ENCODE measurements at regions not wholly inside any gene's neighbourhood (a gene's known extent, or its start where the extent isn't known, plus 50 kb on each side); places are given as distances from the start of the nearest gene placed in this dataset.
A peak's percentile ranks its signal among the peaks of the same experiment; 100 is the strongest.

DNA sequence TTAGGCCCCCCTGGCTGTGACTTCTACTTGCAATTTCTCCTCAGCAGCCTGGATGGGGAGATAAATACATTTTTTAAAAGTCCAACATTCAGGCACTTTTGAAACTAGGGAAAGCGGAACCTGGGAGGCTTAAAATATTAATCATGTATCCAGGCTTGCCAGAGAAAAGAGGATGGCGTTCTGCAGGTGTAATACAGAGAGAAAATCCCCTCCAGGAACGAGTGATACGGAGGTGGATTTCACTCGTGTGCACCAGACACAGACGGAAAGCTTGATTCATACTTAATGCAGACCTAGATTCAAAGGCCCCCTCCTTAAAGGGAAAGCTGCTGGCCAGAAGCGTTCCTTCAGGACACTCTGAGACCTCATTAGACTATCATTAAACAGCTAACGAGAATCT is 354.0 kb upstream of the BOD1L1 start (continued):
- TF ChIP-seq, protein P1, sequence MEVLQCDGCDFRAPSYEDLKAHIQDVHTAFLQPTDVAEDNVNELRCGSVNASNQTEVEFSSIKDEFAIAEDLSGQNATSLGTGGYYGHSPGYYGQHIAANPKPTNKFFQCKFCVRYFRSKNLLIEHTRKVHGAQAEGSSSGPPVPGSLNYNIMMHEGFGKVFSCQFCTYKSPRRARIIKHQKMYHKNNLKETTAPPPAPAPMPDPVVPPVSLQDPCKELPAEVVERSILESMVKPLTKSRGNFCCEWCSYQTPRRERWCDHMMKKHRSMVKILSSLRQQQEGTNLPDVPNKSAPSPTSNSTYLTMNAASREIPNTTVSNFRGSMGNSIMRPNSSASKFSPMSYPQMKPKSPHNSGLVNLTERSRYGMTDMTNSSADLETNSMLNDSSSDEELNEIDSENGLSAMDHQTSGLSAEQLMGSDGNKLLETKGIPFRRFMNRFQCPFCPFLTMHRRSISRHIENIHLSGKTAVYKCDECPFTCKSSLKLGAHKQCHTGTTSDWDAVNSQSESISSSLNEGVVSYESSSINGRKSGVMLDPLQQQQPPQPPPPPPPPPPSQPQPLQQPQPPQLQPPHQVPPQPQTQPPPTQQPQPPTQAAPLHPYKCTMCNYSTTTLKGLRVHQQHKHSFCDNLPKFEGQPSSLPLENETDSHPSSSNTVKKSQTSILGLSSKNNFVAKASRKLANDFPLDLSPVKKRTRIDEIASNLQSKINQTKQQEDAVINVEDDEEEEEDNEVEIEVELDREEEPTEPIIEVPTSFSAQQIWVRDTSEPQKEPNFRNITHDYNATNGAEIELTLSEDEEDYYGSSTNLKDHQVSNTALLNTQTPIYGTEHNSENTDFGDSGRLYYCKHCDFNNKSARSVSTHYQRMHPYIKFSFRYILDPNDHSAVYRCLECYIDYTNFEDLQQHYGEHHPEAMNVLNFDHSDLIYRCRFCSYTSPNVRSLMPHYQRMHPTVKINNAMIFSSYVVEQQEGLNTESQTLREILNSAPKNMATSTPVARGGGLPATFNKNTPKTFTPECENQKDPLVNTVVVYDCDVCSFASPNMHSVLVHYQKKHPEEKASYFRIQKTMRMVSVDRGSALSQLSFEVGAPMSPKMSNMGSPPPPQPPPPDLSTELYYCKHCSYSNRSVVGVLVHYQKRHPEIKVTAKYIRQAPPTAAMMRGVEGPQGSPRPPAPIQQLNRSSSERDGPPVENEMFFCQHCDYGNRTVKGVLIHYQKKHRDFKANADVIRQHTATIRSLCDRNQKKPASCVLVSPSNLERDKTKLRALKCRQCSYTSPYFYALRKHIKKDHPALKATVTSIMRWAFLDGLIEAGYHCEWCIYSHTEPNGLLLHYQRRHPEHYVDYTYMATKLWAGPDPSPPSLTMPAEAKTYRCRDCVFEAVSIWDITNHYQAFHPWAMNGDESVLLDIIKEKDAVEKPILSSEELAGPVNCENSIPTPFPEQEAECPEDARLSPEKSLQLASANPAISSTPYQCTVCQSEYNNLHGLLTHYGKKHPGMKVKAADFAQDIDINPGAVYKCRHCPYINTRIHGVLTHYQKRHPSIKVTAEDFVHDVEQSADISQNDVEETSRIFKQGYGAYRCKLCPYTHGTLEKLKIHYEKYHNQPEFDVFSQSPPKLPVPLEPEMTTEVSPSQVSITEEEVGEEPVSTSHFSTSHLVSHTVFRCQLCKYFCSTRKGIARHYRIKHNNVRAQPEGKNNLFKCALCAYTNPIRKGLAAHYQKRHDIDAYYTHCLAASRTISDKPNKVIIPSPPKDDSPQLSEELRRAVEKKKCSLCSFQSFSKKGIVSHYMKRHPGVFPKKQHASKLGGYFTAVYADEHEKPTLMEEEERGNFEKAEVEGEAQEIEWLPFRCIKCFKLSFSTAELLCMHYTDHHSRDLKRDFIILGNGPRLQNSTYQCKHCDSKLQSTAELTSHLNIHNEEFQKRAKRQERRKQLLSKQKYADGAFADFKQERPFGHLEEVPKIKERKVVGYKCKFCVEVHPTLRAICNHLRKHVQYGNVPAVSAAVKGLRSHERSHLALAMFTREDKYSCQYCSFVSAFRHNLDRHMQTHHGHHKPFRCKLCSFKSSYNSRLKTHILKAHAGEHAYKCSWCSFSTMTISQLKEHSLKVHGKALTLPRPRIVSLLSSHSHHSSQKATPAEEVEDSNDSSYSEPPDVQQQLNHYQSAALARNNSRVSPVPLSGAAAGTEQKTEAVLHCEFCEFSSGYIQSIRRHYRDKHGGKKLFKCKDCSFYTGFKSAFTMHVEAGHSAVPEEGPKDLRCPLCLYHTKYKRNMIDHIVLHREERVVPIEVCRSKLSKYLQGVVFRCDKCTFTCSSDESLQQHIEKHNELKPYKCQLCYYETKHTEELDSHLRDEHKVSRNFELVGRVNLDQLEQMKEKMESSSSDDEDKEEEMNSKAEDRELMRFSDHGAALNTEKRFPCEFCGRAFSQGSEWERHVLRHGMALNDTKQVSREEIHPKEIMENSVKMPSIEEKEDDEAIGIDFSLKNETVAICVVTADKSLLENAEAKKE (CRISPR knock-in tag; IDR thresholded peaks at IDR 0.05): no peak

DNA sequence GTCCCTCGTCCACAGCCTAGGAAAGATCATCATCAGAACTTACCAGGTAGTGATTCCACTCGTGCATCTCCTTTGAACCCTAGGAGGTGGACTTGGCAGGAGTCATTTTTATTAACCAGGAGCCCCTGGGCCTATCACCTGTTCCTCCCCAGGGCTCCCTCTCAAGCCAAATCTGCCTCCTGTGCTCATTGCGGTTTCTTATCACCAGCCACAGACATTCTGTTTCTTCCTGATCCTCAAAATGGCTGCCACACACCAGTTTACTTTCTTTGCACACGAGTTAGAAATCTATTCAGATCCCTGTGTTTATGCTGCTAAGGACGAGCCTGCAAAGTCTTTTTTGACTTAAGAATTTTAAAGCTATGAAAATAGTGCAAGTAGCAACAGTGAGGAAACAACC is 354.5 kb upstream of the BOD1L1 start:
- H3K4me3 Mint-ChIP-seq: no peak overlapping the region
- no peak overlapping the region for H3K27ac ChIP-seq (ENCODE audit: low read depth)
- H3K4me2 ChIP-seq: no peak overlapping the region
- TF ChIP-seq ZNF114 (CRISPR knock-in tag; IDR thresholded peaks at IDR 0.05): no peak
- TF ChIP-seq, protein P2, sequence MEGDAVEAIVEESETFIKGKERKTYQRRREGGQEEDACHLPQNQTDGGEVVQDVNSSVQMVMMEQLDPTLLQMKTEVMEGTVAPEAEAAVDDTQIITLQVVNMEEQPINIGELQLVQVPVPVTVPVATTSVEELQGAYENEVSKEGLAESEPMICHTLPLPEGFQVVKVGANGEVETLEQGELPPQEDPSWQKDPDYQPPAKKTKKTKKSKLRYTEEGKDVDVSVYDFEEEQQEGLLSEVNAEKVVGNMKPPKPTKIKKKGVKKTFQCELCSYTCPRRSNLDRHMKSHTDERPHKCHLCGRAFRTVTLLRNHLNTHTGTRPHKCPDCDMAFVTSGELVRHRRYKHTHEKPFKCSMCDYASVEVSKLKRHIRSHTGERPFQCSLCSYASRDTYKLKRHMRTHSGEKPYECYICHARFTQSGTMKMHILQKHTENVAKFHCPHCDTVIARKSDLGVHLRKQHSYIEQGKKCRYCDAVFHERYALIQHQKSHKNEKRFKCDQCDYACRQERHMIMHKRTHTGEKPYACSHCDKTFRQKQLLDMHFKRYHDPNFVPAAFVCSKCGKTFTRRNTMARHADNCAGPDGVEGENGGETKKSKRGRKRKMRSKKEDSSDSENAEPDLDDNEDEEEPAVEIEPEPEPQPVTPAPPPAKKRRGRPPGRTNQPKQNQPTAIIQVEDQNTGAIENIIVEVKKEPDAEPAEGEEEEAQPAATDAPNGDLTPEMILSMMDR (conservative IDR thresholded peaks at IDR 0.05; ENCODE audit: low read depth in 2 of 2): no peak
- no peak for TF ChIP-seq NANOG (IDR thresholded peaks at IDR 0.05; ENCODE audit: borderline replicate concordance)
- TF ChIP-seq, protein P3, sequence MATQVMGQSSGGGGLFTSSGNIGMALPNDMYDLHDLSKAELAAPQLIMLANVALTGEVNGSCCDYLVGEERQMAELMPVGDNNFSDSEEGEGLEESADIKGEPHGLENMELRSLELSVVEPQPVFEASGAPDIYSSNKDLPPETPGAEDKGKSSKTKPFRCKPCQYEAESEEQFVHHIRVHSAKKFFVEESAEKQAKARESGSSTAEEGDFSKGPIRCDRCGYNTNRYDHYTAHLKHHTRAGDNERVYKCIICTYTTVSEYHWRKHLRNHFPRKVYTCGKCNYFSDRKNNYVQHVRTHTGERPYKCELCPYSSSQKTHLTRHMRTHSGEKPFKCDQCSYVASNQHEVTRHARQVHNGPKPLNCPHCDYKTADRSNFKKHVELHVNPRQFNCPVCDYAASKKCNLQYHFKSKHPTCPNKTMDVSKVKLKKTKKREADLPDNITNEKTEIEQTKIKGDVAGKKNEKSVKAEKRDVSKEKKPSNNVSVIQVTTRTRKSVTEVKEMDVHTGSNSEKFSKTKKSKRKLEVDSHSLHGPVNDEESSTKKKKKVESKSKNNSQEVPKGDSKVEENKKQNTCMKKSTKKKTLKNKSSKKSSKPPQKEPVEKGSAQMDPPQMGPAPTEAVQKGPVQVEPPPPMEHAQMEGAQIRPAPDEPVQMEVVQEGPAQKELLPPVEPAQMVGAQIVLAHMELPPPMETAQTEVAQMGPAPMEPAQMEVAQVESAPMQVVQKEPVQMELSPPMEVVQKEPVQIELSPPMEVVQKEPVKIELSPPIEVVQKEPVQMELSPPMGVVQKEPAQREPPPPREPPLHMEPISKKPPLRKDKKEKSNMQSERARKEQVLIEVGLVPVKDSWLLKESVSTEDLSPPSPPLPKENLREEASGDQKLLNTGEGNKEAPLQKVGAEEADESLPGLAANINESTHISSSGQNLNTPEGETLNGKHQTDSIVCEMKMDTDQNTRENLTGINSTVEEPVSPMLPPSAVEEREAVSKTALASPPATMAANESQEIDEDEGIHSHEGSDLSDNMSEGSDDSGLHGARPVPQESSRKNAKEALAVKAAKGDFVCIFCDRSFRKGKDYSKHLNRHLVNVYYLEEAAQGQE (IDR thresholded peaks at IDR 0.05; ENCODE audit: unreplicated experiment): no peak
- no peak for TF ChIP-seq ZNF331 (CRISPR knock-in tag; IDR thresholded peaks at IDR 0.05; ENCODE audit: low read depth)
- no peak for TF ChIP-seq JUNB (IDR thresholded peaks at IDR 0.05; ENCODE audit: unreplicated experiment)
- TF ChIP-seq EZH2 (IDR thresholded peaks at IDR 0.05; ENCODE audit: low read depth, unreplicated experiment): no peak
- TF ChIP-seq EZH2phosphoT487 (IDR thresholded peaks at IDR 0.05; ENCODE audit: unreplicated experiment): no peak
- TF ChIP-seq POLR2AphosphoS5 (IDR thresholded peaks at IDR 0.05; ENCODE audit: low read depth): no peak
- peaks cover 6% of the 10 kb centered on the region; the same call in 2 of the 3 replicates for H3K9me3 Mint-ChIP-seq
- H3K9me2 ChIP-seq (ENCODE audit: insufficient read depth): 0 out of 2 replicates have a peak, but pooled peaks cover 4% of the 10 kb centered on the region
- H3K27me3 Mint-ChIP-seq (ENCODE audit: insufficient read depth, low read depth, poor library complexity): no peaks in the 10 kb centered on the region
- H2AFZ ChIP-seq: peak overlapping the region; percentile 69
- ATAC-seq (no peak), DNase-seq (ENCODE audit: low spot score) (no peak)
- H3K79me2 ChIP-seq (replicated peaks; ENCODE audit: insufficient read depth): no peaks in the 10 kb centered on the region
- H3K27ac Mint-ChIP-seq: no peak overlapping the region
- no peak overlapping the region for H3K4me3 ChIP-seq
- H3K27me3 ChIP-seq (ENCODE audit: insufficient read depth): no peaks in the 10 kb centered on the region
- no peaks in the 10 kb centered on the region for H3K36me3 ChIP-seq (ENCODE audit: insufficient read depth)
- no peaks in the 10 kb centered on the region for H3K36me3 Mint-ChIP-seq (ENCODE audit: low read depth)
- no peaks in the 10 kb centered on the region for H3K4me1 ChIP-seq (ENCODE audit: insufficient read depth)
- H3K4me1 Mint-ChIP-seq: no peaks in the 10 kb centered on the region
- H4K20me1 ChIP-seq (replicated peaks; ENCODE audit: insufficient read depth): no peaks in the 10 kb centered on the region
- H3F3A ChIP-seq (replicated peaks; ENCODE audit: low read depth): no peaks in the 10 kb centered on the region

All from GM23338 (cell line).